ENCODE measurements at regions not wholly inside any gene's neighbourhood (a gene's known extent, or its start where the extent isn't known, plus 50 kb on each side); places are given as distances from the start of the nearest gene placed in this dataset.

DNA sequence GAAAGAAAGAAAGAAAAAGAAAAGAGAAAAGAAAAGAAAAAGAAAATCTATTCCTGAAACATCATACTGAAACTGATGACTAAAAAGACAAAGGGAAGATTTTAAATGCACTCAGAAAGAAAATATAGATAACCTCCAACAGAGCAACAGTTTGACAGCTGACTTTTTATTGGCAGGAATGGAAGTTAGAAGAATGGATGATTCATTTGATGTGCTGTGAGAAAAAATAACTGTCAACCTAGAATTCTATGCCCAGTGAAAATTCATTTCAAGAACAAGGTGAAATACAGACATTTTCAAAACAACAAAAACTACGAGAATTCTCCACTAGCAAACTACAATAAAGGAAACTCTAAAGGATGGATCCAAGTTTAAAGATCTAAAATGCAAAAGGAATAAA lies 50.5 kb upstream of the HSPA12A start:
- no peak for DNase-seq (ENCODE audit: low read depth, low spot score)

GRCh38 chr10:116796469-116796868 lies 52.8 kb upstream of the ENO4 start:
- DNase-seq (ENCODE audit: low read depth, low spot score), result no peak

DNA sequence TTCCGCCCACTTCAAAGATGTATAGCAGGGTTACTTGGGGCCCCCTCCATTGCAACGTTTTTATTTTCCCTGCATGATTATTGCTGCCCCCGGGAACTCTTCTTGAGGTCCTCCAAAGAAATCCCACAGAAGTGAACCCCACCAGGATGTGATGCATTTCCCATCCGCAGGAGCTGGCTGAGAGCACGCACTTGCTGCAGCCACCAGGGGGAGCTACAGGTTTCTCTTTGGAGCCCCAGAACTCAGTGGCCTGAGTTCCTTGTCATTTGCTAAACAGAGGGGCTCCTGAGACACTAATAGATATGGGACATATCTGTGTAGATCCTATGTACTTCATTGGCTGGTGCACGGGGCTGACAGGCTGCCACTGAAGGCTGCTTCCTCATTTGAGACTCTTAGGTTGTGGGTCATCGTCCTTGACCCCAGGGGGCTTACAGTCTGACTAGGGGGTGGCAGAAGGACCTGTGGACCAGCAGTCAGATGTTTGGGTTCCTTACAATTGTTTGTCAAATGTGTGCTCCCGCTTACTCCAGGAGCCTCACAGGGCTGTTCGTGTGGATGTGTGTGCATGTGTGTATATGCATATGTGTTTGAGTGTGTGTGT lies 52.3 kb upstream of the ENO4 start:
- peak; percentile 14 for DNase-seq (ENCODE audit: low read depth, low spot score)

DNA sequence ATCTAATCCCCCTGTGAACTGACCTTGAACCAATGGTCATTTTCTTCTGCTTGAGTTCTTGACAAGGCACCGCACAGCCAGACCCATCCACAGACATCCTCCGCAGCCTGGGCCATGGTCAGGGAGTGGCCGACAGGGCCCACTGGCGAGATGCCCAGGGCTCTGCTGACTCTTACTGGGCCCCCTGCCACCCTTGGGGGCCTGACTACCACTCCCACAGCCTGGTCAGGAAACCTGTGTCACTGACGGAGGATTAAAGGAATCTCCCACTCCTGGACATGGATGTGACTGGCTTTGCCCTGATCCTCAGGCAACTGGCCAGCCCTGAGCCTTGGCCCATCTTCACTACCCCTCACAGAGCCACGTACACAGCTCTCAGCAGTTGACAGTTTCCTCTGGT lies 50.4 kb upstream of the ENO4 start:
- no peak for DNase-seq (ENCODE audit: low read depth, low spot score)
